PC-9 (cell line): ENCODE measurements at regions not wholly inside any gene's neighbourhood (a gene's known extent, or its start where the extent isn't known, plus 50 kb on each side); places are given as distances from the start of the nearest gene placed in this dataset.

ENCODE experiments used
- CTCF ChIP-seq: fragments of 200-600 bp; sonication (generic); conservative IDR thresholded peaks from 2 replicates; pipeline ENCODE4 v1.6.1; 2017; ENCODE audit warnings: mixed run types, antibody characterized with exemption, mild to moderate bottlenecking, moderate library complexity
- EZH2 ChIP-seq: fragments of 200-600 bp; sonication (generic); IDR thresholded peaks from 2 replicates; pipeline ENCODE4 v1.8.0; 2017; ENCODE audit warnings: antibody characterized with exemption, low read depth

GRCh38 chr22:48832592-48832991 lies 995.1 kb downstream of the BRD1 start:
- no peak for TF ChIP-seq EZH2
- TF ChIP-seq CTCF = no peak
